Tibial artery (tissue), 4 donors: ENCODE measurements at regions not wholly inside any gene's neighbourhood (a gene's known extent, or its start where the extent isn't known, plus 50 kb on each side); places are given as distances from the start of the nearest gene placed in this dataset.
"Not testable (repeated sequence)": the region's sequence is repeated elsewhere in the genome, so short reads cannot be mapped to it uniquely, and the experiment has no call there.

ENCODE experiments used
- DNase-seq, 2 donors: peaks; one replicate each; pipeline ENCODE4 v3.0.0-alpha.2; 2019
- H3K27ac ChIP-seq, 2 donors: fragments of 200-600 bp; sonication (generic) in 1 of 2; 1 replicate in 1 of 2; 2 replicates in 1 of 2; pipeline ENCODE4 v1.5.1; 2018 to 2019; ENCODE audit warnings: mild to moderate bottlenecking in 1 of 2
- H3K27me3 ChIP-seq, 2 donors: fragments of 200-600 bp; sonication (generic) in 1 of 2; one replicate each; pipeline versions ENCODE4 v1.5.1 to v1.6.0; 2016 to 2019
- H3K36me3 ChIP-seq, 3 donors: fragments of 200-600 bp; sonication (generic) in 2 of 3; one replicate each; pipeline ENCODE4 v1.5.1; 2016 to 2019; ENCODE audit warnings: mild to moderate bottlenecking in 2 of 3
- H3K4me1 ChIP-seq, 4 donors: fragments of 200-600 bp; sonication (generic) in 2 of 4; 1 replicate in 3 of 4; 2 replicates in 1 of 4; pipeline ENCODE4 v1.5.1; 2016 to 2019
- H3K4me3 ChIP-seq, 2 donors: fragments of 200-600 bp; sonication (generic) in 1 of 2; 1 replicate in 1 of 2; 2 replicates in 1 of 2; pipeline ENCODE4 v1.5.1; 2018 to 2019; ENCODE audit warnings: mild to moderate bottlenecking in 2 of 2
- H3K9me3 ChIP-seq, 3 donors: fragments of 200-600 bp; sonication (generic) in 1 of 3; one replicate each; pipeline ENCODE4 v1.5.1; 2016 to 2019
- intact Hi-C: fragments of 100-400 bp; cut with DNase I; formaldehyde crosslinking; loops from one replicate; pipeline ENCODE4 v1.15.0; 2023; ENCODE audit warnings: low total_unique reads
- TF ChIP-seq, protein P1 (sequence below), 2 experiments: fragments of 200-600 bp in 1 of 2; fragments of 450-650 bp in 1 of 2; IDR thresholded peaks; one replicate each; pipeline ENCODE4 v1.5.1; 2017 to 2019; ENCODE audit warnings: antibody characterized with exemption in 2 of 2, mild to moderate bottlenecking in 1 of 2, moderate library complexity in 1 of 2

DNA sequence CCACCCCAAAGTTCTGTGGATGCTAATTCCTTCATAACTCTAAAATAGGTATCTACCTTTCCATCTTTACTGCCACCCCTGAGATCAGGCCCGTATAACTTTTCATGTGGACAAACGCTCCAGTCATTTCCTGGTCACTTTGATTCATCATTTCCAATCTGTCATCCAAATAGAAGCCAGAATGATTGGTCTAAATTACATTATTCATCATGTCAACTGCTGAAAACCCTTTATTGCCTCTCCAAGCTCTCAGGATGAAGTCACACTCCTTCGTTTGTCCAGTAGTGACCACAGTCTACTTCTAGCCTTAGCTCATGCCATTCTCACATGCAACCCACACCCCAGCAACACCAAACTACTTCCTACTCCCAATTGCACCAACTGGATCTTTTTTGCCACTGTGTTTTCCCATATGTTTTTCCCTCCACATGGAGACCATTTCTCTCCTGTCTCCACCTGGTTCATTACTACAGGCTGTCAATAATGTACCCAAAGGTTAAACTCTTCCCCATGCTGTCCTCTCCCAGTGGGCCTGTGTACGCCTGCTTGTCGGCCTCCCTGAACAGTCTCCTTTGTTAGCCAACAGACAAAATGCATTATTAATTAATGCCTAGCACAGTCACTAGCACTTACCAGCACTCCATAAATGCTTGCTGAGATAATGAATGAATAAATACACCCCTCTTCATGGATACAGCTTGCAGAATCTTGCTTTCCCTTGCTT is 382.6 kb upstream of the NOCT start:
- intact Hi-C loops, result no loop called here
- Histone ChIP-seq H3K27me3 (no peaks in the 10 kb centered on the region), H3K4me3 (no peak overlapping the region), H3K9me3 (no peaks in the 10 kb centered on the region), H3K4me1 (no peaks in the 10 kb centered on the region), H3K27ac (no peak overlapping the region), H3K36me3 (no peaks in the 10 kb centered on the region)
- TF ChIP-seq, protein P1, sequence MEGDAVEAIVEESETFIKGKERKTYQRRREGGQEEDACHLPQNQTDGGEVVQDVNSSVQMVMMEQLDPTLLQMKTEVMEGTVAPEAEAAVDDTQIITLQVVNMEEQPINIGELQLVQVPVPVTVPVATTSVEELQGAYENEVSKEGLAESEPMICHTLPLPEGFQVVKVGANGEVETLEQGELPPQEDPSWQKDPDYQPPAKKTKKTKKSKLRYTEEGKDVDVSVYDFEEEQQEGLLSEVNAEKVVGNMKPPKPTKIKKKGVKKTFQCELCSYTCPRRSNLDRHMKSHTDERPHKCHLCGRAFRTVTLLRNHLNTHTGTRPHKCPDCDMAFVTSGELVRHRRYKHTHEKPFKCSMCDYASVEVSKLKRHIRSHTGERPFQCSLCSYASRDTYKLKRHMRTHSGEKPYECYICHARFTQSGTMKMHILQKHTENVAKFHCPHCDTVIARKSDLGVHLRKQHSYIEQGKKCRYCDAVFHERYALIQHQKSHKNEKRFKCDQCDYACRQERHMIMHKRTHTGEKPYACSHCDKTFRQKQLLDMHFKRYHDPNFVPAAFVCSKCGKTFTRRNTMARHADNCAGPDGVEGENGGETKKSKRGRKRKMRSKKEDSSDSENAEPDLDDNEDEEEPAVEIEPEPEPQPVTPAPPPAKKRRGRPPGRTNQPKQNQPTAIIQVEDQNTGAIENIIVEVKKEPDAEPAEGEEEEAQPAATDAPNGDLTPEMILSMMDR (IDR thresholded peaks at IDR 0.05), result no peak
- no peak for DNase-seq

DNA sequence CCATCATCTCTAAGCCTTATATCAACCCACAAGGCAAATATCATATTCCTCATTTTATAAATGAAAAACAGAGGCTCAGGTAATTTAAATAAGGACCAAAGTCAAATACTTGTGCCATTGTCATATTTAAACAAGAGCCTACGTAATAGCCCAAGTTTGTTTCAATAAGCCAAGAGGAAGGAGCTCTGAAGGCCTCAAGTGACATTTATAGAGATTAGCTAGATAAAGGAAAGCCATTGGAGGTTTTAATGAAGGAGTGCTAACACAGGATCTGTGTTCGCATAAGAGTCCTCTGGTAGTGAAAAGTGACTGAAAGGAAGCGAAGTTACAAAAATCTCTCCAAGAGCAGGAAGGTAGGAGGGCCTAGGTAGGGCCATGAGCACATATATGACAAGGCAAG is 384.9 kb upstream of the NOCT start:
- H3K4me3 ChIP-seq, result no peak overlapping the region
- H3K36me3 ChIP-seq, result no peaks in the 10 kb centered on the region
- H3K27me3 ChIP-seq, result no peaks in the 10 kb centered on the region
- no peak for DNase-seq
- TF ChIP-seq, protein P1 (IDR thresholded peaks at IDR 0.05), result no peak
- intact Hi-C loops, result no loop called here
- no peaks in the 10 kb centered on the region for H3K4me1 ChIP-seq
- H3K27ac ChIP-seq, result no peak overlapping the region
- no peaks in the 10 kb centered on the region for H3K9me3 ChIP-seq

DNA sequence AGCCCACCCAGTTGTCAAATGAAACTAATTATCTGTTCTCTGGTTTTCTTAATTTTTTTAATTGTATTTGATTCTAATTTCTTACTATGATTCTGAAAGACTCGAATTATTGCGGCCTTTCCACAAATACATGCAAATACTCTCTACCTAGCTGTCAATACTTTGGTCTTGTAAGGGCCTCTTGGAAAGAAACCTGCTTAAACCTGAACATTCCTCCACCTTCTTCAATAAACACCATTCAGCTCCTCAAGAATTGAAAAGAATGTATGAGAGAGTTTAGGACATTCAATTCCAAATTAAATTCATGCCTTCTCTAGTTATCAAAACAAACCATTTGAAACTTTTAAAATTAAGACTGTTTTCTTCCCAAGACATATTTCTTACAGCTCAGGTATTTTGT is 385.9 kb upstream of the NOCT start:
- TF ChIP-seq, protein P1 (IDR thresholded peaks at IDR 0.05), result no peak
- intact Hi-C loops, result no loop called here
- no peak for DNase-seq
- Histone ChIP-seq H3K27me3 (no peaks in the 10 kb centered on the region), H3K4me3 (no peak overlapping the region), H3K27ac (no peak overlapping the region), H3K9me3 (no peaks in the 10 kb centered on the region), H3K36me3 (no peaks in the 10 kb centered on the region), H3K4me1 (no peaks in the 10 kb centered on the region)

DNA sequence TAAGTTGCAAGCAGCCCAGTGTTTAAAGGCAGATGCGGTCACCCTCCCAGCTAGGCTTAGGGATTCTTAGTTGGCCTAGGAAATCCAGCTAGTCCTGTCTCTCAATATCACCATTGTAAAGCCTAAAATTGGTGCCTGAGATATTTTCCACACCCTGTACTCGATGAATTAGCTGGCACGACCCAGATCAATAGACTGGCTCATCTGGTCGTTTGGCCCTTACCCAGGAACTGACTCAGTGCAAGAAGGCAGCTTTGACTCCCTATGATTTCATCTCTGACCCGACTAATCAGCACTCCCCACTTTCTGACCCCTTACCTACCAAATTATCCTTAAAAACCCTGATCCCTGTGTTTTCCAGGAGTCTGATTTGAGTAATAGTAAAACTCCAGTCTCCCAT is 384.9 kb upstream of the SLC7A11 start:
- H3K4me3 ChIP-seq, result no peak overlapping the region
- intact Hi-C loops, result no loop called here

DNA sequence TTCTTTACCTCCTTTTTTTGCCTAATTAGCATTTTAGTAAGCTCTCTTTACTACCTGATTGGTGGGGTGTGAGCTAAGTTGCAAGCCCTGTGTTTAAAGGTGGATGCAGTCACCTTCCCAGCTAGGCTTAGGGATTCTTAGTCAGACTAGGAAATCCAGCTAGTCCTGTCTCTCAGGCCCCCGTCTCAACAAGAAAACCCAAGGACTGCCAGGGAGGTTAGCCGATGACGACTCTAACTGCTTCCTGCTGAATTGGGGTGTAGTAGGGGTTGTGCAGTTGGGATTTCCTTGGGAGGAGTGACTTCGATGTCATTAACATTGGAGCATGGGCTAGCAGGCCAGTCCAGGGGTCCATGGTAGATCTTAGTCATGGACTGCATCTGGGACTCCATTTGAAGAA is 380.2 kb upstream of the SLC7A11 start:
- intact Hi-C loops, H3K27me3 ChIP-seq, DNase-seq, H3K4me3 ChIP-seq, H3K27ac ChIP-seq, H3K4me1 ChIP-seq, H3K36me3 ChIP-seq: not testable (repeated sequence)
- peaks cover 0 to 15% (median 0%) of the 10 kb centered on the region in 3 donors for H3K9me3 ChIP-seq

More for the DNA sequence above, 384.9 kb upstream of the SLC7A11 start:
- Histone ChIP-seq H3K27me3 (no peaks in the 10 kb centered on the region), H3K4me1 (no peaks in the 10 kb centered on the region), H3K36me3 (no peaks in the 10 kb centered on the region), H3K27ac (no peak overlapping the region), H3K9me3 (no peaks in the 10 kb centered on the region)
- DNase-seq, result no peak
- TF ChIP-seq, protein P1 (IDR thresholded peaks at IDR 0.05), result no peak

DNA sequence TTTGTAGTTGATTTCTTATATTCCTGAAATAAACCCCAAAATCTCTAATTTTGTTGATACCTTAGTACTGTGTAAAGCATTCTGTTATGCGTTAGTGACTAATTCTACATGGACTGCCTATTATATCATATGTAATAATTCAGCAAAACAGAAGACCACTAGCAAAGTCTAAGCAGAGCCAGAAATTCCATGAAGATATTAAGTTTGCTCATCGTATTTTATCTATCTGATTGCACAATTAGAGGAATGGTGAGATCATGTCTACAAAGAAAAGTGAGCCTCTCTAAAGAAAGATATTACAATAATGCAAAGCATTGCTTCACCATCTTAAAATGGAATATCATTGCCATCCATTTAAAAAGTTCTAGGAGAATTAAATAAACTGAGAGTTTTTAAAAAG is 374.6 kb upstream of the SLC7A11 start:
- Histone ChIP-seq H3K36me3 (no peaks in the 10 kb centered on the region), H3K9me3 (peaks cover 0 to 18% (median 8%) of the 10 kb centered on the region in 3 donors), H3K4me3 (no peak overlapping the region), H3K27ac (no peak overlapping the region), H3K27me3 (no peaks in the 10 kb centered on the region), H3K4me1 (no peaks in the 10 kb centered on the region)
- intact Hi-C loops, result no loop called here
- DNase-seq, result no peak
- TF ChIP-seq, protein P1 (IDR thresholded peaks at IDR 0.05), result no peak
